ENCODE measurements at regions not wholly inside any gene's neighbourhood (a gene's known extent, or its start where the extent isn't known, plus 50 kb on each side); places are given as distances from the start of the nearest gene placed in this dataset.

GRCh38 chr7:140230861-140231770 lies 54.3 kb upstream of the KDM7A start (continued):
- TF ChIP-seq YEATS2 (CRISPR knock-in tag; IDR thresholded peaks at IDR 0.05; ENCODE audit: borderline replicate concordance) (peak; percentile 48; the same call in 1 of the 2 replicates), ZNF343 (CRISPR knock-in tag; IDR thresholded peaks at IDR 0.05) (no peak), ZNF546 (CRISPR knock-in tag; conservative IDR thresholded peaks at IDR 0.05) (no peak), U2AF1 (optimal IDR thresholded peaks at IDR 0.05; ENCODE audit: low read depth, low read length) (peak; percentile 63), RFX3 (CRISPR knock-in tag; IDR thresholded peaks at IDR 0.05) (no peak), MATR3 (CRISPR knock-in tag; IDR thresholded peaks at IDR 0.05) (no peak), ZNF816 (CRISPR knock-in tag; IDR thresholded peaks at IDR 0.05; ENCODE audit: borderline replicate concordance) (no peak), SIX1 (CRISPR knock-in tag; IDR thresholded peaks at IDR 0.05; ENCODE audit: borderline replicate concordance) (no peak; the same call in 1 of the 2 replicates), NAIF1 (CRISPR knock-in tag; IDR thresholded peaks at IDR 0.05; ENCODE audit: borderline replicate concordance) (no peak), RARA (CRISPR knock-in tag; IDR thresholded peaks at IDR 0.05) (peak; percentile 48; the same call in 1 of the 2 replicates), SNAI1 (CRISPR knock-in tag; IDR thresholded peaks at IDR 0.05; ENCODE audit: borderline replicate concordance) (no peak), EP300 (IDR thresholded peaks at IDR 0.05; ENCODE audit: low read depth in 2 of 2, low read length in 2 of 2) (peak in 1 of 2 experiments; percentile 44; a peak in 1 of 4 replicates), EP300 (CRISPR knock-in tag; IDR thresholded peaks at IDR 0.05; ENCODE audit: borderline replicate concordance) (no peak; the same call in 1 of the 2 replicates), KDM2A (CRISPR knock-in tag; IDR thresholded peaks at IDR 0.05; ENCODE audit: borderline replicate concordance, low read depth) (peak; percentile 56; the same call in 1 of the 2 replicates), ZNF510 (CRISPR knock-in tag; IDR thresholded peaks at IDR 0.05; ENCODE audit: low read depth) (no peak), ZBTB10 (CRISPR knock-in tag; IDR thresholded peaks at IDR 0.05; ENCODE audit: borderline replicate concordance) (no peak), SP2 (CRISPR knock-in tag; IDR thresholded peaks at IDR 0.05) (peak; percentile 58; the same call in 1 of the 2 replicates), IKZF1 (IDR thresholded peaks at IDR 0.05) (no peak), CEBPB (IDR thresholded peaks at IDR 0.05; ENCODE audit: borderline replicate concordance, low read depth, low read length) (no peak), FUBP1 (CRISPR knock-in tag; IDR thresholded peaks at IDR 0.05; ENCODE audit: borderline replicate concordance) (no peak), SMARCC2 (IDR thresholded peaks at IDR 0.05) (no peak), MAFG (CRISPR knock-in tag; IDR thresholded peaks at IDR 0.05) (no peak), ZKSCAN8 (CRISPR knock-in tag; IDR thresholded peaks at IDR 0.05; ENCODE audit: borderline replicate concordance) (0 out of 2 replicates have a peak, but pooled peaks have one; percentile 23), MED1 (CRISPR knock-in tag; IDR thresholded peaks at IDR 0.05) (no peak; the same call in 1 of the 2 replicates), PPARG (CRISPR knock-in tag; conservative IDR thresholded peaks at IDR 0.05) (0 out of 2 replicates have a peak, but pooled peaks have one; percentile 20), EZH2 (conservative IDR thresholded peaks at IDR 0.05; ENCODE audit: low read depth, low read length) (no peak)

Data from HepG2 (cell line).